Rectal smooth muscle tissue (tissue), 1 donor: ENCODE measurements at regions not wholly inside any gene's neighbourhood (a gene's known extent, or its start where the extent isn't known, plus 50 kb on each side); places are given as distances from the start of the nearest gene placed in this dataset.

Experiments
- H3K27ac ChIP-seq: one replicate; pipeline ENCODE4 v1.7.0; 2013; ENCODE audit warnings: low read depth, low read length, inconsistent platforms
- H3K27me3 ChIP-seq: one replicate; pipeline ENCODE4 v1.7.0; 2013; ENCODE audit warnings: low read length; ENCODE audit not compliant: control insufficient read depth, insufficient read depth
- H3K36me3 ChIP-seq: one replicate; pipeline ENCODE4 v1.7.0; 2013; ENCODE audit warnings: low read length; ENCODE audit not compliant: control insufficient read depth, insufficient read depth
- H3K4me1 ChIP-seq: one replicate; pipeline ENCODE4 v1.7.0; 2013; ENCODE audit warnings: low read length; ENCODE audit not compliant: control insufficient read depth, insufficient read depth
- H3K4me3 ChIP-seq: one replicate; pipeline ENCODE4 v1.7.0; 2013; ENCODE audit warnings: low read length
- H3K9ac ChIP-seq: one replicate; pipeline ENCODE4 v1.7.0; 2013; ENCODE audit warnings: low read length

- Histone ChIP-seq H3K9ac (no peak overlapping the region), H3K36me3 (no peaks in the 10 kb centered on the region), H3K27me3 (no peaks in the 10 kb centered on the region), H3K4me1 (no peaks in the 10 kb centered on the region), H3K4me3 (no peak overlapping the region), H3K27ac (no peak overlapping the region)
These were observed 201.8 kb upstream of the RMST start for GRCh38 chr12:97260786-97261185.

GRCh38 chr12:97267166-97267565, 195.4 kb upstream of the RMST start:
- no peak overlapping the region for H3K9ac ChIP-seq
- H3K27ac ChIP-seq: no peak overlapping the region
- H3K4me1 ChIP-seq: no peaks in the 10 kb centered on the region
- H3K4me3 ChIP-seq: no peak overlapping the region
- H3K36me3 ChIP-seq: no peaks in the 10 kb centered on the region
- H3K27me3 ChIP-seq: no peaks in the 10 kb centered on the region

- Histone ChIP-seq H3K4me3 (no peak overlapping the region), H3K27ac (no peak overlapping the region), H3K9ac (no peak overlapping the region), H3K27me3 (no peaks in the 10 kb centered on the region), H3K36me3 (no peaks in the 10 kb centered on the region), H3K4me1 (no peaks in the 10 kb centered on the region)
These were observed 194.9 kb upstream of the RMST start for GRCh38 chr12:97267594-97268202.

- Histone ChIP-seq H3K9ac (no peak overlapping the region), H3K4me3 (no peak overlapping the region), H3K4me1 (no peaks in the 10 kb centered on the region), H3K36me3 (no peaks in the 10 kb centered on the region), H3K27me3 (no peaks in the 10 kb centered on the region), H3K27ac (no peak overlapping the region)
These were observed 190.1 kb upstream of the RMST start for GRCh38 chr12:97272471-97272870.

GRCh38 chr12:97274386-97274785, 188.2 kb upstream of the RMST start:
- Histone ChIP-seq H3K9ac (no peak overlapping the region), H3K36me3 (no peaks in the 10 kb centered on the region), H3K27me3 (no peaks in the 10 kb centered on the region), H3K4me1 (no peaks in the 10 kb centered on the region), H3K27ac (no peak overlapping the region), H3K4me3 (no peak overlapping the region)

GRCh38 chr12:97275256-97275655, 187.3 kb upstream of the RMST start:
- no peaks in the 10 kb centered on the region for H3K27me3 ChIP-seq
- H3K27ac ChIP-seq: no peak overlapping the region
- no peak overlapping the region for H3K4me3 ChIP-seq
- H3K9ac ChIP-seq: no peak overlapping the region
- no peaks in the 10 kb centered on the region for H3K4me1 ChIP-seq
- H3K36me3 ChIP-seq: no peaks in the 10 kb centered on the region

GRCh38 chr12:97275728-97276590, 186.6 kb upstream of the RMST start:
- H3K27ac ChIP-seq: no peak overlapping the region
- no peak overlapping the region for H3K9ac ChIP-seq

GRCh38 chr12:97276661-97277429, 185.8 kb upstream of the RMST start:
- H3K9ac ChIP-seq: no peak overlapping the region
- no peaks in the 10 kb centered on the region for H3K4me1 ChIP-seq
- H3K4me3 ChIP-seq: no peak overlapping the region
- H3K27me3 ChIP-seq: no peaks in the 10 kb centered on the region
- H3K27ac ChIP-seq: no peak overlapping the region
- no peaks in the 10 kb centered on the region for H3K36me3 ChIP-seq

More at GRCh38 chr12:97275728-97276590, 186.6 kb upstream of the RMST start:
- Histone ChIP-seq H3K4me1 (no peaks in the 10 kb centered on the region), H3K4me3 (no peak overlapping the region), H3K27me3 (no peaks in the 10 kb centered on the region), H3K36me3 (no peaks in the 10 kb centered on the region)

GRCh38 chr12:97283297-97283696, 179.3 kb upstream of the RMST start:
- Histone ChIP-seq H3K36me3 (no peaks in the 10 kb centered on the region), H3K27ac (no peak overlapping the region), H3K9ac (no peak overlapping the region), H3K4me3 (no peak overlapping the region), H3K27me3 (no peaks in the 10 kb centered on the region), H3K4me1 (no peaks in the 10 kb centered on the region)

GRCh38 chr12:97288531-97288930, 174.1 kb upstream of the RMST start:
- Histone ChIP-seq H3K4me3 (no peak overlapping the region), H3K27ac (no peak overlapping the region)

GRCh38 chr12:97292588-97292987, 170.0 kb upstream of the RMST start:
- Histone ChIP-seq H3K36me3 (no peaks in the 10 kb centered on the region), H3K27ac (no peak overlapping the region), H3K4me3 (no peak overlapping the region), H3K9ac (no peak overlapping the region), H3K4me1 (no peaks in the 10 kb centered on the region), H3K27me3 (no peaks in the 10 kb centered on the region)

More at GRCh38 chr12:97288531-97288930, 174.1 kb upstream of the RMST start:
- no peaks in the 10 kb centered on the region for H3K27me3 ChIP-seq
- no peaks in the 10 kb centered on the region for H3K4me1 ChIP-seq
- H3K36me3 ChIP-seq: no peaks in the 10 kb centered on the region
- H3K9ac ChIP-seq: no peak overlapping the region

- Histone ChIP-seq H3K4me1 (no peaks in the 10 kb centered on the region), H3K27ac (no peak overlapping the region), H3K9ac (no peak overlapping the region), H3K27me3 (no peaks in the 10 kb centered on the region), H3K36me3 (no peaks in the 10 kb centered on the region), H3K4me3 (no peak overlapping the region)
These were observed 169.1 kb upstream of the RMST start for GRCh38 chr12:97293541-97293940.
